ENCODE measurements at regions not wholly inside any gene's neighbourhood (a gene's known extent, or its start where the extent isn't known, plus 50 kb on each side); places are given as distances from the start of the nearest gene placed in this dataset.
A peak's percentile ranks its signal among the peaks of the same experiment; 100 is the strongest.

DNA sequence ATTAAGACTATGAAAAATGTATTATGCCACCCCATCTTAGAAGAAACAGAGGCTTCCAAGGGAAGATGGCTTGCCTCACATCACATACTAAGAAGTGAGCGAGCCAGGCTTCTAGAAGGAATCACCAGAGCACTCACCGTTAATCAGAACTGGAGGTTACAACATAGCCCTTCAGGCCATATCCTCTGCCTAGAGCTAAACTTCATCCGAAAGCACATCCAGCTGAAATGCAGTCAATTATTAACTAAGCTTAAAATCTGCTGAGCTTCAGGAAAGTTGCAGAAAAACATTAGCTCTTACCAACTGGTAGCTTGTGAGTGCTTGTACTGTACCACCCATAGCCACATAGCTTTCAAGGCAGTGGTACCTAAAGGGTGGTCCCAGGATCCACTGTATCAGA lies 483.2 kb downstream of the TBL1XR1 start:
- no peak for DNase-seq (ENCODE audit: low spot score)

DNA sequence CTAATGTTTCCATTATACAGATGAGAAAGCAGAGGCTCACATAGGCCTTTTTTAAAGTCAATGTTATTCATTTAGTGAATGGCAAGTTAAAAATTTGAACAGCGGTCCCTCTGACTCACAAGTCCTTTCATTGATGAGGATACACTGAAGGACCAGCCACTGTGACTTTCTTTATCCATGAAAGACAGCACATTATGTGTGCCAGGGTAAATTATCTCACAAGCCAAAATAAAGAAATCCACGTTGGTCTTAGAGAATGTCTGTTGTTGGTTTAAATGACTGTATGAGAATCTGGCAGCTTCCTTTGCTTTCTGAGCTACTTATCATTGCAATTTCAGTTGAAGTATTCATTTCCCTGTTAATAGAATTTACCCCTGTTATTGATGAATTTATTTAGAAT lies 485.1 kb downstream of the TBL1XR1 start:
- DNase-seq (ENCODE audit: low spot score) = no peak

DNA sequence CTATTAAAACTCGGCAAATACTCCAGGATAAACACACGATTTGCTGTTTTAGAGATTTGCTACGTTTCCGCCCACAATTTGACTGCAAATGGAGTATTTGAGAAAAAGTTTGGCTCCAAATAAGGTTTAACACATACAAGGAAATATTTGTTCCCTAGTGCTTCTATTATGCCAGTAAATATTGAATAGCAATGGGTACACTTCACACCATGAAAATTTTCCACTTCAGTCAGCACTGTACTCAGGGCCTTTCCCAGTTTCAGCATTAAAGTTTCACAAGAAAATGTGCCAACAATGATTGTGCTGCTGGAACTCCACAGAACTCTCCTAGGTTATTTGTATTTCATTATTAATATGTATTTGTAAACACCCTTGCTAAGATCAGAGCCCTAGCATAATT lies 498.0 kb downstream of the TBL1XR1 start:
- no peak for DNase-seq (ENCODE audit: low spot score)

DNA sequence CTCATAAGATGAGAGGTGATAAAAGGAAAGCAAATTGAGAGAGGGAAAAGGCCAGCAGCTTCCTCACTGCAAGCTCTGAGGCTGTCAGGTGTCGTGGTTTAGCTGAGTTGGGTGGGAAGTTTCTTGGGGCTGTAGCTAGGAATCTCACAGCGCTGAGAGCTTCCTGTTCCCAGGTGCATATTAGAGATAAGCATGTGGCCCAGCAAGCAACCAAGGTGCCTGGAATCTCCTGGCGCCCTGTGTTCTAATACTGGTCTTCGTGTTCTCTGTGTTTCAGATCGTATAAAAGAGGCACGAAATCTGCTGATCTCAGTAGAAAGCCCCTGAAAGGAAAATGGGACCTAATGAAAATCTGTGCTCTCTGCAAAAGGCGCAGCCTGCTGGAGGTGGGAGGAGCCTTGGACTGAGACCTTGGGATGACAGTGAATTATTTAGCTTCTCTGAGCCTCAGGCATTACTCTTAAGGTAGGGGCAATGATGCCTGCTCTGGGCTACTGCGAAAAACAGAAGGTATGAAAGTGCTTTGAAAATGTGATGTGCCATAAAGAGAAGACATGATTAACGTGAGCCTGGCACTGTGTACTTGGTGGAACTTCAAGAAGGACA lies 499.9 kb downstream of the TBL1XR1 start:
- no peak for DNase-seq (ENCODE audit: low spot score)

DNA sequence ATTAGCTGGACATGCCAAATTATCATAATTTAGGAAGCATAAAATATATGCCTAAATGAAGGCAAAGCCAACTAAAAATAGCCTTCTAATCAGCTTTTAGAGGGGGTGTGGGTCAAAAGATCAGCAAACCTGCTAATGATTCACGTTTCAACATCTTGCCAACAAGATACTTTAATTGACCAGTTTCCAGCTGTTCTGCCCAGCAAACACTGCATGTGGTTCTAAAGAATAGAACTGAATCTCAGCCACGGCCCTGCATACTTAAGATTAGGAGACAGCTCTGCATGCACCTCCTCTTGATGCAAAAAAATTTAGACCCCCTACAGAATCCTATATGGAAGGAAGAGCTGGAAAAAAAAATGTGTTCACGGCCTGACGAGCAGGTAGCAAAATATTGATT lies 500.5 kb downstream of the TBL1XR1 start:
- DNase-seq (ENCODE audit: low spot score) = no peak

DNA sequence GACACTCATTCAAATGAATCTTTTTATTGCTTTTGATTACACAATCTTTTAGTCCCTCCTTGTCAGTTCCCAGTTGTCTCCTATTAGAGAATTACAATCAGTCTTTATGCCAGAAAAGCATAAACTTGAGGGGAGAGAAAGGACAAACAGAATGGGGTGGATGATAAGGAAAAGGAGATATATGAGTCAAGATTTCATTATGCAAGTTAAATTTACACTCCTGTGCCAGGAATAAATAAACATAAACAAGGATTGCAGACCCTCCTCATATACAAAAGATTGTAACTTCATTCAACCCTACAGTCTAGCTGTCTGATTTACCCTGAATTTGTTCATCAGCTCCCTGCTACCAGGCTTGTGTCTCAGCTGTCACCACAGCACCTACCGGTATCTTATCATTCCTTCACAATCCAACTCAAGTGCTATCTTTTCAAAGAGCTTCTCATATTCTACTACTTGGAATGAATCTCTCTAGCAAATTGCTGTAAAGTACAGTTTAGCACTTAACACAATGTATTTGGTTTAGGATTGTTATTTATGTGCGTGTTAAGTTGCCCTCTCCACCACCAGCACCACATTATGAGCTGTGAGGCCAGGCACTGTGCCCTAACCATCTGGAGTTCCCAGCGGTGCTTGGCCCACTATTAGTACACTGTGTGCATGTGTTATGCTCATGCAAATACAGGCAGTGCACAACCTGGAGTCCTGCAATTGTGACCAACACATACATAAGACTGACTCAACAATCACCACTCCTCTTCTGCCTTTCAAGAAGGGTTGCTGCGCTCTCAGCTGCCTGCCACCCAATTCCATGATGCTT lies 504.1 kb downstream of the TBL1XR1 start:
- no peak for DNase-seq (ENCODE audit: low spot score)

DNA sequence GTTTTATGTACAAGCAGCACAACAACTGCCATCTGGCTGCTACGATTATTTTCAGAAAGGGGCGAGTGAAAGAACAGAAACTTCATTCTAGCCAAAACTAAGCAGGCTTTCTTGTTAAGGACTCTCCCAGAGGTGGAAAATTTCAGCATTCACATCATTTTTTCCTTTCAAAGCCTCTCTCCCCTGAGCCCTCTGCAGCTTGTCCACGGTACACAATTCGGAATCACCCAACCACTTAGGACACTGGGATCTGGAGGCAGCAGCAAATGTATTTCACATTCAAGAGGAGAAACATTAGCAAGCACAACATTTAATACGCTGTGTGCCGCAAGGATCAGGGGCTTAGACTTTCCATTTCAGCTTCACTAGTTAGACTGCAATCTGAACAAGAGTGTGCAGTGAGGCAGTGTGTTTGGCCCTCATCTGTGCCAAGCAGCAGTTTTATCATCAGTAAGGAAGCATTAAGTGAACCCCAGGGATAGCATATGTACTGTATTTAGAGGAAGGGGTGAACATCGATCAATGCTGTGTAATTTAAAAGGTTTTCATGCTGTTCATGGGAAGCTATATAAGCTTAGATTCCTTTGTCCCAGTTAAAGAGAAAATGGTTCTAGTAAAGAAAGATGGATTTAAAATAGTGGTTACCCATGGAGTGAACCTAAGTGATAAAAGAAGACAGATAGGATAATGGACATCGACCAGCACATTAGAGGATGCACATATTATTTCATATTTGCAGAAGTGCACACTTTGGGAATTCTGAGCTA lies 504.9 kb downstream of the TBL1XR1 start:
- no peak for DNase-seq (ENCODE audit: low spot score)

DNA sequence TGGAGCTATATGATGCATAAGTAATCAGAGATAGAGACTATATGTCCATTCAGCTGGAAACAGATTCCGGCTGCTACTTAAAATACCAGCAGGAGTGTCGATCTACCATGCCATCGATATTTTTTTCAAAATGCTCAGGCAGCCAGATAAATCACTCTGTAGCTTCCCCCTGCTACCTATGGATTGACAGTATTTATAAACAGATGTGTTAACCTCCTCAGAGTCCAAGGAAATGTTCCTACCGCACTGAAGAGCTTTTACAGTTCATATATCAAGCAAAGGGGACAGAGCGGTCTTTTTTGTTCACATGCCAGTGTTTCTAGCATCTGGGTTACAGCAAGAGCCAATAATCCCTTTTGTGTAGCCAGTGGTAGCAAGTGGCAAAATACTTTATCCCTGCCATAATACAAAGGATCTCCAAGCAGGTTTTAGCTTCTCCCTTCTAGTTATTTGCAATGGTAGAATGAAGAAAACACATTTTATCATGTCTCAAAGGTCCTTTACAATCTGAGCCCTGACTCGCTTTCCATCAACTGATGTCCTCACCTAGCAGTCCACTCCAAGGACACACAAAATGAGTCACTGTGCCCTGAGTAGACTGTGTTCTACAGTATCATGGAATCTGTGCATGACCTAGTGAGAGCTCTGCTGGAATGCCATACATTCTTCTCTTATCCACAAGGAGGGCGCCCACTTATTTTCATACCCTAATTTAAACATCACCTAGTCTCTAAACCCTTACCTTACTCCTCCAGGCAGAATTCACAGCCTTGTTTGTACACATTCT lies 507.0 kb downstream of the TBL1XR1 start:
- no peak for DNase-seq (ENCODE audit: low spot score)

DNA sequence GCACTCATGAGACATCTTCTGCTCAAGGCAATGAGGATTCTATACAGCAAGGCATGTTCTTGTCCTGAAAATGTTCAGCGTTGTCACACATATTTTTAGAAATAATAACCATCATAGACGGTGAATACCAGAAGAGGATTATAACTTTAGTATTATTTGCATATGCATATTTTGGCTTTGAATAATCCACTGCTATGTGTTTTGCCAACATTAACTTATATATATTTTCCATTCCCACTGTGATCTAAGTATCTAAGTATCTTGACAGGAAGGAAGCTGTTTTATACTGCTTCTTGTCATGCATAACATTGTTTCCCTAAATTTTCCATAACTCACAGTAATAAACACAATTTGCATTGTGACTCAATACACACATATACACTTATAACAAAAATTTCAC lies 509.5 kb downstream of the TBL1XR1 start:
- DNase-seq (ENCODE audit: low spot score) = no peak

DNA sequence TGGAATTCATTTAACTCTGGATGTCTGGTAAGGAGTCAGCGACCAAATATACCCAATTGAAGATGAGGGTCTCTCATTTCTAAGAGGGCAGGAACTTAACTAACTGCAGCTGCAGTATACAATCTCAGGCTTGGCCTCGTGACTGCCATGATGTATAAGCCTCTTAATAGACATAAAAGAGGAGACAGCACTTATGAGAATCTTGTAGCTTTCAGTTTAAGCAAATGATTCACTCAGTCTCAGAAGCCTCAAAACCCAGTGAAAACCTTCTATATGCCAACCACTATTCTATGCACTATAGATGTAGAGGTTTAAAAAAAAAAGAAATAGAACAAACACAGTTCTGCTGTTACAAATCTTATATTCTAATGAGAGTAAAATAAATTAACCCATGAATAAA lies 513.9 kb downstream of the TBL1XR1 start:
- no peak for DNase-seq (ENCODE audit: low spot score)

DNA sequence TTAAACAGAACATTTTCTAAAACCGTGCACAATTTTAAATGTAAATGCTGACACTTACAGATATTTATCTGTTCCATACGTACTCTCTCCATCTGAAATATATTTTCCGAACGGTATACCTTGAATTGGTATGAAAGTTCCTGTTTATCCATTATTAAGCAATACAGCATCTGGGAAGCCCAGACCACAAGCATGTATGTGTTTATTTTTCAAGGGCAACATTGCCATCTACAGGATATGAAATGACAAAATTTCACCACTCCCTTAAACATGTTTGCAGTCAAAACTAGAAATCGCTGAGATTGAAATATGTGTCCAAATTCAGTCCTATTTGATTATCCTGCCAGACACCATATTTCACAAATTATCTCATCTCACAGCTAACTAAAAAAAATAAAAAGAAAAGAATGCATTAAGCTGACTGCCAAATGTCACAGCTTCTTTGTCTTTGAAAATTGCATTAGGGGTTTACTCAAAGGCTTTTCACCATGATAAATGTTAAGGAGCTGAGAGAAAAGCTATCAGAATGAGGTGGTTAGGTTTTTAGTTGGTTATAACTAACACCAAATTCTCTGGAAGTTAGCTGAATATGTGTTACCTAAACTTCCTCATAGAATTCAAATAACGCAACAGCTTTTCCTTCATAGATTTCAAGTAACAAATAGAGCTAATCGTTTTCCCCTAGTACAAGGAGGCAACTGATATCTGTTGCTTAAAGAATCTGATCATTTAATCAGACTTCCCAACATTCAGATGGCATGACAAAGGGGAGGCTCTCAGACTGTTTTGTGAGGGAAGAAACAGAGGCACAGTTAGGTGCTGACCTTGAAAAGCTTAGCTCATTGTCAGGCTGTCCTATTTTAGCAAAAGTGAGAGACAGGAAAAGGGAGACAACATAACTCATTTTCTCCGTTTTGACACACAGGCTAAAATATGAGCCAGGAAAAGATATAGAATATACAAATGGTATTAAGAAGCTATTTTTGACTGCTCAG lies 533.1 kb downstream of the TBL1XR1 start:
- DNase-seq (ENCODE audit: low spot score) = no peak

DNA sequence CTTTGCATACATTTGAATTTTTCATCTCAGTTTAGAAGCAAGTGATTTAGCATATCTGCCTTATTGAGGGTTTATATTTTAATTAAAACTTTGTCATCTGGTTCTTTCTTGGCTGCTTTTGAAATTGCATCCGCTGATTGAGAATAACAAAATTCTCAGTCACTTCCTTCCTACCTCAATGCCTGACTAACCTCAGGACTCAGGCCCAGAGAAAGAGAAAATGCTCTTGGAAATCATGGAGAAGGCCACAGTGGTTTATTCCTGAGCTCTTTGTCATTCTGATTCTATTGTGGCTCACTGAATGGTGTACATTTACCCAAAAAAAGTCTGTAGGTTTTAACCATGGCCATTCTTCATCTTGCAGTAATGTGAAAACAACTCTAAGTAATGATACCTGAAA lies 533.9 kb downstream of the TBL1XR1 start:
- no peak for DNase-seq (ENCODE audit: low spot score)

DNA sequence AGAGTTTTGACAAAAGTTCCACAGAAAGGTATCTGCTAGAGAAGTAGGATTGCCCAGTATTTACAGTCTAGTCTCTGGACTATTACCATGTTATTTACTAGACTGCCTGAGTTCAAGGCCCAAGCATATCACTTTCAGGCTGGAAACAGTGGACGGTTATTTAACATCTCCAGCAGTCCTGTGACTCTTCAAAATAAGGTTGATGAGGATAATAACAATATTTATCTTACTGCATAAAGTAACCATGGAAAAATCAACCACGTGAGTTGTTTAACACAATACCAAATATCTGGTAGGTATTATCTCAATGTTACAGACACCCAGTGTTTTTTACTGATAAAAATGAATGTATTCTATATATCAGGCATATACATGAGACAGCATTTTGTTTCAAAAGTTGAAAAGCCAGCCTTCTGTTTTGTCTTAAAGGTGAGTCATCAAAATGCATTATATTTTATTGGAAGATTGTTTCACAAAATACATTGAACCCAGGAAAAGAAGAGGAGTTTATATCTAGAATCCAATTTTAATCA lies 535.8 kb downstream of the TBL1XR1 start:
- DNase-seq (ENCODE audit: low spot score) = no peak

DNA sequence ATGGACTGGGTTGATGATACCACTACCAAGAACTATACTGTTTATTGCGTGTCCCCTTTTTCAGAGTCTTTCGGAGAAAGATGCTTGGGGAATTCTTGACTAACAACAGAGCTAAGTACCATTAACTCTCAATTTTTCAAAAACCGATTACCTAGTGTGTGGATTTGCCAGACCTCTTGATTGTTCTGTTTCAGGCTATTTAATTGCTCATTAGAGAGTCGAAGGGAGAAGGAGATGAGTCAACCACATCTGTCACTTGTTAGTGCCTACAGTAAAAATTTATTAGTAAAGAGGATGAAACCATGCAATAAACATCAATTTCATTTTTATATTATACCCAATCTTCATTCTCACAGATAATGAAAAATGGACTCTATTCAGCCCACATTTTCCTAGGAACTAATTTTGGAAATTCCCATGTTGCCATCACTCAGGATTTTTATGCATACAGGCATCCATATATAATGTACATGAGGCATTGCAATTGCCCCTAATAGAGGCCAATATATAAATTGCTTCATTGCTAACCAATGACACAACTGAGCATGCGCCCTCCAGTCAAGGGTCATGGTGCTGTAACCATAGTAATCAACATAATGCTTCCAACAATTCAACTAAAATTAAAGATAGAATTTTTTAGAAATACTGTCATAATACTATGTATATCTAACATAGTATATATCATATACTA lies 541.7 kb downstream of the TBL1XR1 start:
- no peak for DNase-seq (ENCODE audit: low spot score)

DNA sequence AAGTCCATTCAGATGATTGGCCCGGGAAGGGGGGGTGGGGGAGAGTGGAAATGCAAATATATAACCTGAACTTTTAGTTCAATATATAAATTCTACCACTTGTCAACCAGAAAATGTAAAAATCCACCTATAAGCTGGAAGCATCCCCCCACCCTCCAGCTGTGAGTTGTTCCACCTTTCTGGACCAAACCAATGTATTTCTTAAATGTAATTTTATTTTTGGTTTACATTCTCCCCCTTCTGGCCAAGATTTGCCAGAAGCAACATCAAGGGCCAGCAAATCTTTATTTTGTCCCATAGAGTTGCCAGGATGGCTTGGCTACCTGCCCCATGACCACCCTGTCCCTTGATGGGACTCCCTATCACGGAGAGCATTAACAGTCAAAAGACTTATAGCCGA lies 545.7 kb downstream of the TBL1XR1 start:
- DNase-seq (ENCODE audit: low spot score) = no peak

DNA sequence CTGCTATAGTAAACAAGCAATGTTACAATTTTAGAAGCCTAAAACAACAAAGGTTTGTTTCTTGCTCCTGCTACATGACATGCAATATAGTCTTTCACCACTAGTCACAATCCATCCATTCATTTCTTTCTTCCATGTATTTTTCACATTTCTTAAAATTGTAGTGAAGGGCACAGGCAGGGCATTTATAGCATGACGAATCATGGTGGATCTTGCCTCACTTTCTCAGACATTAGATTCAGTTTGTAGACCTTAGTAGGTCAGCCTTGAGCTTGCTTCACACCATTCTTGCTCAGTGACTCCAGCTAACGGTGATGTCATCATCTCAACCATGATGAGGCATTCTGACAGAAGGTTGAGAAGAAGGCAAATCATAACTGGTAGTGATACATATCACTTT lies 546.8 kb downstream of the TBL1XR1 start:
- DNase-seq (ENCODE audit: low spot score) = no peak

DNA sequence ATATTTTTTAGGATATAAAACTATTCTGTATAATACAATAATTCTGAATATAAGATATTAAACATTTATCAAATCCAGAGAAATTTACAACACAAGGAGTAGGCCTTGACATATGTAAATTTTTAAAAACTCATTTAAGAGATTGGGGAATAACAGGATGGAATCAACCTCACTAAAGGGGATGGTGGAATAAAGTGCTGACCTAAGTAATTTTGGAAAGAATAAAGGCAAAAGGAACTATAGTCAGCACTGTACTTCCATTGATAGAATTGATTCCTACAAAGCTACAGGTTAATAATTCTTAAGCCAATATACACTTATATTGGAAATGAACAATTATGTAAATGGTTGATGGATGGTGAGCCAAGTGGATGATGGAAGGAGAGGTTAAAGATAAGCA lies 549.3 kb downstream of the TBL1XR1 start:
- DNase-seq (ENCODE audit: low spot score) = no peak

DNA sequence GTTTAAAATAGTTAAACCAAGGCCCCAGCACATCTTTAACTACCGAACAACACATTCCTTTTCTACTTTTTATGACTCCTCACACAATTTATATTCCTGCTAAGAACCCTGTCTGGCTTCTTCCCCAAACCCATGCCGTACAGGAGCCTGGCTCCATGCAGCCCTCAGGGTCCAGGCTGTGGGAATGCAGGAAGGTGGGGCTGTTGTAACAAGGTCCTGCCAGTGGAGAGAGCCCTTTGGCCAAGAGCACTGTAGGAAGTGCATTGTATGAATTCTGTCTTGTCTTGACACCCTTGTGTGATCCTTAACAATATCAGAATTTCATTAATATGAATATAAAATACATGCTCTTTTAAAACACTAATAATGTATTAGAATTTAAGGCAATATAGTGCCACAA lies 563.8 kb downstream of the TBL1XR1 start:
- peak; percentile 54 for DNase-seq (ENCODE audit: low spot score)

DNA sequence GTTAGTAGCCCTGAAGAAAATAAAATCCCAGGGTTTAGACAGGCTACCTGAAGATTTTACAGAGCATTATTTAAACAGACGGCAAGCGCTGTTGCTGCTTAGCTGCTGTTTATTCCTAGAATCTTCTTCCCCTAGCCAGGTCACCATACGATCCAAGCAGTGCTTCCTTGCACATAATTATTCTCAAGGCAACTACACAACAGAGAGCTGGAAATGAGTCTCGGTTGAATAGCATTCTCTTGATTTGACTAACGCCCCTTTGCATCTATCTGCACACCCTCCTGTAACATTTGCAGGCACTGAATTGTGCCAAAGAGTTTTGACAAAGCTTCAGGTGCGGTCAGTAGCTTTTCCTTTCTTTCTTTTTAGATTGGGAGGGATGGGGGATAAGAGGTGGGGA lies 564.4 kb downstream of the TBL1XR1 start:
- no peak for DNase-seq (ENCODE audit: low spot score)

DNA sequence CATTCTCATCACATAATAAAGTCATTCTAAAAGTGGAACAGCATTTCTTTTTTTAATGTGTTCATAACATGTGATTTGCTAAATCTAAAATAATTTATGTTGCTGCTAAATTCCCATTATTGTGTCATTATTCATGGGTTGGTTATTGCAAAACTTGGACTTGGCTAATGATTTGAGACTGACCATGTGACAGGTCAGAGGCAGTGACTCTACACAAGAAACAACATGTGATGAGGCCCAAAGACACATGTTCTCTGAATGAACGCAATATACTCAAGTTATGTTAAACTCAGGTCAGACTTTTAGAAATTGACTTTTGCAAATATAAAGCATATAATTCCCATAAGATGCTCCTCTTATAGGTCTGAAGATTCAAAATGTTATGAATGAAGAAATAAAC lies 566.1 kb downstream of the TBL1XR1 start:
- no peak for DNase-seq (ENCODE audit: low spot score)

Measured in ecto neural progenitor cell (in vitro differentiated cells).